ENCODE measurements at regions not wholly inside any gene's neighbourhood (a gene's known extent, or its start where the extent isn't known, plus 50 kb on each side); places are given as distances from the start of the nearest gene placed in this dataset.

- TF ChIP-seq CTCF (IDR thresholded peaks at IDR 0.05) (no peak), TCF7 (CRISPR knock-in tag; IDR thresholded peaks at IDR 0.05; ENCODE audit: low read depth) (no peak), JUN (CRISPR knock-in tag; IDR thresholded peaks at IDR 0.05) (no peak), SMAD3 (CRISPR knock-in tag; IDR thresholded peaks at IDR 0.05; ENCODE audit: borderline replicate concordance) (no peak), ETV6 (CRISPR knock-in tag; IDR thresholded peaks at IDR 0.05) (no peak), MAX (CRISPR knock-in tag; IDR thresholded peaks at IDR 0.05) (no peak), ATF2 (CRISPR knock-in tag; IDR thresholded peaks at IDR 0.05; ENCODE audit: borderline replicate concordance, low read depth) (no peak), FOXP1 (CRISPR knock-in tag; IDR thresholded peaks at IDR 0.05; ENCODE audit: borderline replicate concordance) (no peak)
Observed at GRCh38 chr13:91248249-91248648, 99.2 kb upstream of the MIR17HG start.
